Jurkat, Clone E6-1 (cell line): ENCODE measurements at regions not wholly inside any gene's neighbourhood (a gene's known extent, or its start where the extent isn't known, plus 50 kb on each side); places are given as distances from the start of the nearest gene placed in this dataset.

Experiments used
- DNase-seq: peaks from one replicate; pipeline ENCODE4 v3.0.0-alpha.2; 2011; ENCODE audit warnings: low read depth, low spot score
- H3K4me3 ChIP-seq: 2 replicates; pipeline ENCODE4 v1.5.1; 2011; ENCODE audit warnings: mild to moderate bottlenecking, low read length, control low read depth, moderate library complexity

GRCh38 chr2:129074298-129074920 lies 755.7 kb upstream of the HS6ST1 start:
- no peak overlapping the region for H3K4me3 ChIP-seq
- no peak for DNase-seq

- H3K4me3 ChIP-seq, result no peak overlapping the region
- no peak for DNase-seq
These were observed 759.9 kb upstream of the HS6ST1 start for GRCh38 chr2:129078548-129078947.

GRCh38 chr2:129080715-129081476 lies 762.2 kb upstream of the HS6ST1 start:
- no peak overlapping the region for H3K4me3 ChIP-seq
- DNase-seq, result no peak

- DNase-seq, result no peak
These were observed 766.7 kb upstream of the HS6ST1 start for GRCh38 chr2:129085386-129085785.

GRCh38 chr2:129087133-129087813 lies 768.6 kb upstream of the HS6ST1 start:
- H3K4me3 ChIP-seq, result no peak overlapping the region
- DNase-seq, result no peak

More at GRCh38 chr2:129085386-129085785, 766.7 kb upstream of the HS6ST1 start:
- no peak overlapping the region for H3K4me3 ChIP-seq

- no peak for DNase-seq
- no peak overlapping the region for H3K4me3 ChIP-seq
These were observed 773.0 kb upstream of the HS6ST1 start for GRCh38 chr2:129091620-129092019.

- DNase-seq, result no peak
- H3K4me3 ChIP-seq, result no peak overlapping the region
These were observed 774.3 kb upstream of the HS6ST1 start for GRCh38 chr2:129092956-129093355.

GRCh38 chr2:129101186-129101585 lies 782.5 kb upstream of the HS6ST1 start:
- no peak for DNase-seq
- H3K4me3 ChIP-seq, result no peak overlapping the region

- no peak overlapping the region for H3K4me3 ChIP-seq
These were observed 785.5 kb upstream of the HS6ST1 start for GRCh38 chr2:129103936-129104878.

GRCh38 chr2:129112181-129112580 lies 793.5 kb upstream of the HS6ST1 start:
- DNase-seq, result no peak
- no peak overlapping the region for H3K4me3 ChIP-seq

More at GRCh38 chr2:129103936-129104878, 785.5 kb upstream of the HS6ST1 start:
- no peak for DNase-seq

GRCh38 chr2:129113776-129114175 lies 795.1 kb upstream of the HS6ST1 start:
- no peak overlapping the region for H3K4me3 ChIP-seq
- DNase-seq, result no peak

GRCh38 chr2:129117434-129117833 lies 798.8 kb upstream of the HS6ST1 start:
- no peak for DNase-seq
- H3K4me3 ChIP-seq, result no peak overlapping the region

GRCh38 chr2:129118296-129118695 lies 799.6 kb upstream of the HS6ST1 start:
- DNase-seq, result no peak
- no peak overlapping the region for H3K4me3 ChIP-seq

GRCh38 chr2:129129087-129129486 lies 810.4 kb upstream of the HS6ST1 start:
- no peak overlapping the region for H3K4me3 ChIP-seq
- DNase-seq, result no peak

GRCh38 chr2:129133692-129134641 lies 815.3 kb upstream of the HS6ST1 start:
- DNase-seq, result no peak
- H3K4me3 ChIP-seq, result no peak overlapping the region

GRCh38 chr2:129135017-129135416 lies 816.3 kb upstream of the HS6ST1 start:
- no peak overlapping the region for H3K4me3 ChIP-seq

GRCh38 chr2:129139380-129139779 lies 820.7 kb upstream of the HS6ST1 start:
- DNase-seq, result no peak

More at GRCh38 chr2:129135017-129135416, 816.3 kb upstream of the HS6ST1 start:
- no peak for DNase-seq

GRCh38 chr2:129142465-129142864 lies 823.8 kb upstream of the HS6ST1 start:
- DNase-seq, result no peak
- H3K4me3 ChIP-seq, result no peak overlapping the region

More at GRCh38 chr2:129139380-129139779, 820.7 kb upstream of the HS6ST1 start:
- H3K4me3 ChIP-seq, result no peak overlapping the region
